ENCODE measurements at regions not wholly inside any gene's neighbourhood (a gene's known extent, or its start where the extent isn't known, plus 50 kb on each side); places are given as distances from the start of the nearest gene placed in this dataset.

- Histone ChIP-seq H3K36me3 (ENCODE audit: control insufficient read depth, insufficient read depth, low read length) (no peaks in the 10 kb centered on the region), H3K27me3 (ENCODE audit: control insufficient read depth, insufficient read depth, low read length, poor library complexity, severe bottlenecking) (no peaks in the 10 kb centered on the region), H3K4me1 (ENCODE audit: control insufficient read depth, insufficient read depth, low read length) (no peaks in the 10 kb centered on the region), H3K9ac (ENCODE audit: extremely low read depth, low read length, poor library complexity, severe bottlenecking) (no peak overlapping the region), H3K4me3 (ENCODE audit: low read length) (no peak overlapping the region), H3K9me3 (ENCODE audit: control insufficient read depth, low read length) (no peaks in the 10 kb centered on the region), H3K27ac (ENCODE audit: low read depth, low read length) (no peak overlapping the region)
- H3K4me3 Mint-ChIP-seq = no peak overlapping the region
- H3K36me3 Mint-ChIP-seq (ENCODE audit: low read depth) = no peaks in the 10 kb centered on the region
- DNase-seq = no peak
- H3K4me1 Mint-ChIP-seq = no peaks in the 10 kb centered on the region
- no peaks in the 10 kb centered on the region for H3K27me3 Mint-ChIP-seq (ENCODE audit: insufficient read depth)
- WGBS, 2 experiments (ENCODE audit: insufficient coverage in 1 of 2, insufficient read length in 1 of 2) = 98 to 100% methylated on average over 3 to 4 of the region's 4 CpGs
- no peaks in the 10 kb centered on the region for H3K9me3 Mint-ChIP-seq
- TF ChIP-seq CTCF (conservative IDR thresholded peaks at IDR 0.05) = no peak
- H3K27ac Mint-ChIP-seq = no peak overlapping the region
Observed at GRCh38 chr11:116282481-116282880, 490.3 kb downstream of the BUD13 start.

GRCh38 chr11:116281173-116282160, 491.3 kb downstream of the BUD13 start:
- Mint-ChIP-seq H3K27ac (no peak overlapping the region), H3K9me3 (no peaks in the 10 kb centered on the region), H3K4me3 (no peak overlapping the region), H3K4me1 (no peaks in the 10 kb centered on the region), H3K27me3 (ENCODE audit: insufficient read depth) (no peaks in the 10 kb centered on the region), H3K36me3 (ENCODE audit: low read depth) (no peaks in the 10 kb centered on the region)
- no peak for DNase-seq
- H3K27me3 ChIP-seq (ENCODE audit: control insufficient read depth, insufficient read depth, low read length, poor library complexity, severe bottlenecking) = no peaks in the 10 kb centered on the region
- H3K27ac ChIP-seq (ENCODE audit: low read depth, low read length) = no peak overlapping the region
- no peaks in the 10 kb centered on the region for H3K4me1 ChIP-seq (ENCODE audit: control insufficient read depth, insufficient read depth, low read length)
- no peak overlapping the region for H3K4me3 ChIP-seq (ENCODE audit: low read length)
- H3K9ac ChIP-seq (ENCODE audit: extremely low read depth, low read length, poor library complexity, severe bottlenecking) = no peak overlapping the region
- H3K36me3 ChIP-seq (ENCODE audit: control insufficient read depth, insufficient read depth, low read length) = no peaks in the 10 kb centered on the region
- peak; percentile 75 for TF ChIP-seq CTCF (conservative IDR thresholded peaks at IDR 0.05)
- H3K9me3 ChIP-seq (ENCODE audit: control insufficient read depth, low read length) = no peaks in the 10 kb centered on the region
- WGBS, 2 experiments (ENCODE audit: insufficient coverage in 1 of 2, insufficient read length in 1 of 2) = 88 to 90% methylated on average over 4 to 13 of the region's 13 CpGs

- Histone ChIP-seq H3K27me3 (ENCODE audit: control insufficient read depth, insufficient read depth, low read length, poor library complexity, severe bottlenecking) (no peaks in the 10 kb centered on the region), H3K27ac (ENCODE audit: low read depth, low read length) (no peak overlapping the region), H3K4me3 (ENCODE audit: low read length) (no peak overlapping the region), H3K9ac (ENCODE audit: extremely low read depth, low read length, poor library complexity, severe bottlenecking) (no peak overlapping the region), H3K9me3 (ENCODE audit: control insufficient read depth, low read length) (no peaks in the 10 kb centered on the region), H3K4me1 (ENCODE audit: control insufficient read depth, insufficient read depth, low read length) (no peaks in the 10 kb centered on the region), H3K36me3 (ENCODE audit: control insufficient read depth, insufficient read depth, low read length) (no peaks in the 10 kb centered on the region)
- H3K36me3 Mint-ChIP-seq (ENCODE audit: low read depth) = no peaks in the 10 kb centered on the region
- H3K4me3 Mint-ChIP-seq = no peak overlapping the region
- WGBS, 2 experiments (ENCODE audit: insufficient coverage in 1 of 2, insufficient read length in 1 of 2) = 92 to 100% methylated on average over 2 to 3 of the region's 4 CpGs
- TF ChIP-seq CTCF (conservative IDR thresholded peaks at IDR 0.05) = no peak
- H3K4me1 Mint-ChIP-seq = peaks cover 4% of the 10 kb centered on the region
- no peak for DNase-seq
- no peak overlapping the region for H3K27ac Mint-ChIP-seq
- no peaks in the 10 kb centered on the region for H3K27me3 Mint-ChIP-seq (ENCODE audit: insufficient read depth)
- no peaks in the 10 kb centered on the region for H3K9me3 Mint-ChIP-seq
Observed at GRCh38 chr11:116279511-116279910, 493.3 kb downstream of the BUD13 start.

All from endodermal cell (in vitro differentiated cells).